Ecto neural progenitor cell (in vitro differentiated cells): ENCODE measurements at regions not wholly inside any gene's neighbourhood (a gene's known extent, or its start where the extent isn't known, plus 50 kb on each side); places are given as distances from the start of the nearest gene placed in this dataset.

Source experiments
- DNase-seq: peaks from one replicate; pipeline ENCODE4 v3.0.0-alpha.2; 2018; ENCODE audit warnings: low spot score

DNA sequence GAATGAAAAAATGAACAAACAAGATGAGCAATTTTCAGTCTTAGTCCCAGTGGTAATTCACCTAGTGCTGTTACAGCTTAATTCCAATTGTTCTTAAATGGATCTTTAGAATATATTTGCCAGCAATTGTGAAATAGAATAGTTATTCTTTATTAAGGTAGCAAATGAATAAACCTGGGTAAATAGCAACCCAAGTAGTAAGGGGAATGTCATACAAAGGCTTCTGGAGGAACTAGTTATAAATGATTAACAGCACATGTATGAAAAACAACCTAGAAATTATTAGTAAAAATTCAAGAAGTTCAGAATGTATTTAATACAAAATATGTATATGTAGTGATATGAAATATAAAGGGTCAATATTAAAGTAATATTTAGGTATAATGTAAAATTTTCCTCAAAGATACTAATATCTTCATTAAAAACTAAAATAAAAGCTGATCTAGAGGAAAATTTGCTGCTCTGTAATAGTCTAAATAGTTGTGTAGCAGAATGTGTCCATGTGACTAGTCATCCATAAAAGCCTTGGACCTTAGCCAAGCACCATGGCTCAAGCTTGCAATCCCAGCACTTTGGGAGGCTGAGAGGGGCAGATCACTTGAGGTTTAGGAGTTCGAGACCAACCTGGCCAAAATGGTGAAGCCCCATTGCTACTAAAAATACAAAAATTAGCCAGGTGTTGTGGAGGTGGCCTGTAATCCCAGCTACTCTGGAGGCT, 535.9 kb upstream of the ATXN8OS start:
- no peak for DNase-seq

DNA sequence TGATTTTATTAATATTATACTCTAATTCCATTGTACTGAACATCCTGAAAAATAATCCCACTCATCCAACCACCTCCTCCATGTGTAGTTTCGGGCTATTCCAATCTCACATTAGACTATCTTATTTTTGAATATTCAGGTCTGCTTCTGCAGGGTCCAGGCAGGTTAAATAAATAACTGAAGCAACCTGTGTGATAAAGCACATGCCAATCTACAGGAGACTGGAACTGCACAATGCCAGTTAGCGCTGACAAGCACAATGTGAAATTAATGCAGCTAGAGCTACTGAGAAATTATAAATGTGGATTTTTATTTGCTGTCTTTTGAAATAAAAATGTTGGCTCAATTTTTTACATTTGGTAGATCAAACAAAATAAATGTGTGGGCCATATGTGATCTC, 540.1 kb upstream of the ATXN8OS start:
- DNase-seq = no peak

DNA sequence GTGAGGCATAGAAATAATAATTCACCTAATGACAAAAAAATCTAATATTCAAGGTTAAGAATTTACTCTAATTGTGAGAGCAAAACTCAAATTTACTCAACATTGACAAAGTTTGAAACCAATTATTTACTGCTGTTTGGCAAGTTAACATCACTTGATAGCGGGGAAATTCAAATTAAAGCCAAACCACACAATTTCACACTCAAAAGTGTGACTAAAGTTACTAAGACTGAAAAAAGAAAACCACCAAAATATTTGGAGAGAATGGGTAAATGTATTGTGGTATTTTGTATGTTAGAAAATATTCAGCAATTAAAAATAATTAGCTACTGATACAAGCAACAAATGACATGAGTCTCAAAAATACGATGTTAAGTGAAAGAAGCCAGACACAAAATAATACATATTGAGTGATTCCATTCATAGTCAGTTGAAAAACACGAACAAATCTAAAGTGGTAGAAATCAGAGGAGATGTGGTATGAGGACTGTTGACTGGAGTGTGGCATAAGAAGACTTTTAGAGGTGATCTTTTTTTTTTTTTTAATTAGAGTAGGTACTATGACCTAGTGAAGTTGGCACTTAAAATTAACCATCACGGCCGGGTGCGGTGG, 541.4 kb upstream of the ATXN8OS start:
- no peak for DNase-seq

DNA sequence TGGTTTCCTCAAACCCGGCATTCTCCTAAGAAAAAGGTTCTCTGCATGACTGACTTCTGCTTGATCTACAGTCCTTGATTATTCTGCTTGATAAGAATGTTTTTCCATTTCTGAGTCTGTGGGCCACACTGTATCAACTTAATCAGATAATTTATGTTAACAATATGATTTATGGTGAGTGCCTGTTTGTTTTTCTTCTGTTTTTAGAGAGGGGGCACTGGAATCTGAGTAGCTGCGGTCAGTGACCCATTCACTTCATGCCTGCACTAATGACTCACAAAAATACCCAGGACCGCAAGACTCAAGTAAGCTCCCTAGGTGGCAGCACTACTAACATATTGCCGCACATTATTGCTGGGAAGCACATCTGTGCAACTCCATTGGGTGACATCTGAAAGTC, 542.3 kb upstream of the ATXN8OS start:
- no peak for DNase-seq

DNA sequence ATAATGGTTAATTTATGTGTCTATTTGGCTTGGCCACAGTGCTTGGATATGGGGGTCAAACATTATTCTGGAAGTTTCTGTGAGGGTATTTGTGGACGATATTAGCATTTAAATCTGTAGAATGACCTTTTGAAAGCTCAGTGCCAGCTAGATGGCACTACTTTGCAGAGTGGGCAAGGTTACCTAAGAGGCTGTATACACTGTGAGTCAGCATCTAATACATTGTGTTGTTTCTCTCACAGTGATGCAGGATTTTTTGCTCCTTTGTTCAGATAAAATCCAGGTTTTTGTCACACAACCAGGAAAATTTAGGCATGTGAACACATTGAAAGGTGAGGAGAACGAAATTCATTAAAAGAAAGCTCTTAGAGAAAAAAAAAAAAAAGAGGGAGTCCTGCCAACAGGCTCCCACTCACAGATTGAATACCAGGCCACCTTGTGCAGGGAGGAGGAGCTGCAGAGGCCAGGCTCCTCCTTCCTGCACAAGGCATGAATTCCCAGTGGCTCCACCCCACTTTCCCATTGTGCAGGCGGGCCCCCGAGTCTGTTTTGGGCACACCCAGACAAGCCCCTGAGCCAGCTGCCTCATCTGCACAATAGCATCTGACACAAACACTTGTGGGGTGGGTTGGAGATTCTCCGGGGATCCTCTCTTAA, 551.0 kb upstream of the ATXN8OS start:
- DNase-seq = no peak

DNA sequence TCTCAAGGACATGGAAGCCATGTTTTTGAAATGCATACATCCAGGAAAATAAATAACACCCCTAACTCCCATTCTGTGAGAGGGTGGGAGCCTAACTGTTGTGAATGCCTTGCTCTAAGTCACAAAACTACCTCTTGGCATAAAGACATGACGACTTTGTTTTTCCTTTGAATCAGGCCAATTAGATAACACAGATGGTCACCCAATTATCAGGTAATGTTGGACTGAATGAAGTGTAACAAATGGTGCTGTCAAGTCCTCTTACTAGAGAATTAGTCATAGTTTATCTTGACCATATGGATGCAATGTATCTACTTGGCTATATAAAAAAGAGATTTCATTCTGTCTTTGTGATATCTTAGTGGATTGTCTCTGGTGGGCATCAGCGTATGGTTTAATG, 553.6 kb upstream of the ATXN8OS start:
- no peak for DNase-seq

DNA sequence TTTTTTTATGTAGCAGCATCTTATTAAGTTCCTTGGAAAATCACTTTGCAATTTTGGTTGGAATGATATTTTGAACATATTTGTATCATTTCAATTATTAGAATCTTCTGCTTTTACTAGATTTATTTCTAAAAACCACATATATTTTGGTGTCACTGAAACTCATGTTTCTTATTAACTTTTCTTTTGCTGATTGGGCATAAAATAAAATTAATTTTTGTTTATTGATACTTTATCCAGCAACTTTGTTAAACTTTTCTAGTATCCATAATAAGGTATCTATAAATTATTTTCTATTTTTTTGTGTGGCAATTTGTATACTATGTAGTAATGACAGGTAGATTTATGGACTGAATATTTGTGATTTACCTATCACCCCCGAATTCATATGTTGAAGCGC, 556.4 kb upstream of the ATXN8OS start:
- no peak for DNase-seq

DNA sequence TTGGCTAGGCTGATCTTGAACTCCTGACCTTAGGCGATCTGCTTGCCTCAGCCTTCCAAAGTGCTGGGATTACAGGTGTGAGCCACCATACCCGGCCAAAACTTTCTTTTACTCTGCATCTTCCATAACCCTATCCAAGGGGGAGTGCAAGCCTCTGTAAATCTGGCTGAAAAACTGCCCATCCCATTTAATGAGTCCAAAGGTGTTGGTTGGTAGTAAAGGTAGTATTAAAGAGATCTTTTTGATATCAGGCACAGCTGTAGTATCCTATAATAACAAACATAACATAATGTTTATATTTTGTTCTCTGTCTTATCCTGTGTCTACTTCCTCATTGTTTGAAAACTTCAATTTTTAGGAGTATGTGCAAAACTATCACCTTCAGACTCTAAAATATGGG, 559.8 kb upstream of the ATXN8OS start:
- DNase-seq = no peak

DNA sequence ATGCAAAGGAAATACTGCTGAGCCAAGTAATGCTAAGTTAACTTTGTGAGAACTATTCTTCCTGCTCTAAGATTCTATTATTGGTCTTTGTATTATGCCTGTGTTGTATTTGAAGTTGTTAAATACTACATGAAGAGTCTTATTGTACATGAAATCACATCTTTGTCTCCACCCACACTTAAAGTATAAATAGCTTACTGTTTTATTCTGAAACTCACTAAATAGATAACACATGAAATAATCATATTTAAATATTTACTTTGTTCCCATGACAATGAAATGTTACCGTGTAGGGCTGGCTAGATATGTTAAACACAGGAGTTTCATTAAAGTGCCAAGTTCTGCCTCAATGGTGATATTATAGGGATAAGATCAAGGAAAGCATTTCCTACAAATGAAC, 562.1 kb upstream of the ATXN8OS start:
- no peak for DNase-seq

DNA sequence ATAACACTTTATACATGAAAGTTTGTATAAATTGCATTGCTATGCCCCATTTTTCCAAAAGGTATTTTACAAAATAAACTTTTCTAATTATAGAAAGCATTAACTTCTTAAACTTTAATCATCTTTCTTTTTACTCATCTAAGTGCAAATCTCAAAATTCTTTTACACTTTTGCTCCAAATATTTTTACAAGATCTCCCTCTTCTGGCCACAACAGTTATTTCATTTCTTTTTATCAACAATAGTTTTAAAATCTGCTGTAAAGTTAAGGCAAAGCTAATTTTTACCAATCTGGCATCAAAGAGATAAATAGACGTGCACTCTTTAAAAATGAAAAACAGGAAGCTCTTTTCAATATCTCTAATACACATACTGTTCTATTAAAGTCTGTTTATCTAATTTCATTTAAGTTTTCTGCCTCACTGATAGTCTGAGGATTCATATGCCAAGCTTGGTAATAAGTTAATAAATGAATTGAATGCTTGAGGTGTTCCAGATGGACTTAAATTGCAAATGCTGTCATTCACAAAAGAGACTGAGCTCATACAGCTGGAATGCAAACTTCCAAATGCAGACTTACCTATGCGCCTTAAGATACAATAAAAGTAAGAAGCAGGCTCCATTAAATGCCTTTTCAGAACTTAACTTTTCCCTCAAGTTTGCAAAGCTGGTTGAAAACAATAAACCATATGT, 583.0 kb upstream of the ATXN8OS start:
- DNase-seq = no peak

DNA sequence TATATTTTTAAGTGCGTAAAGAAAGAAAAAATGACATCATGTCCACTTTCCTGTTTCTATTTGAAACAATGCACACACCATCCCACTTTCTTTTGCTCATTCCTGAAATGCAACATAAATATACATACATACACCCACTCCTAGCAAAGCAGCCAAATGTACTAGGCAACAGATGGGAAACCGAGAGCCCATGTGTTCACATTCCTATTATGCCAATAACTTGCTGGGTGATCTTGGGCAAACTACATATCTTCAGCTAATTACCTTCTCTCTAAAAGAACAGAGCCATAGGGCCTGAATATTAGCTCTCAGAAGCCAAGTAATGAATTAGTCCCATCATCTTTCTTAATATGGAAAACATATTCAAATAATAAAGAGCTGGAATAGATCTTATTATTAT, 610.6 kb upstream of the ATXN8OS start:
- no peak for DNase-seq

DNA sequence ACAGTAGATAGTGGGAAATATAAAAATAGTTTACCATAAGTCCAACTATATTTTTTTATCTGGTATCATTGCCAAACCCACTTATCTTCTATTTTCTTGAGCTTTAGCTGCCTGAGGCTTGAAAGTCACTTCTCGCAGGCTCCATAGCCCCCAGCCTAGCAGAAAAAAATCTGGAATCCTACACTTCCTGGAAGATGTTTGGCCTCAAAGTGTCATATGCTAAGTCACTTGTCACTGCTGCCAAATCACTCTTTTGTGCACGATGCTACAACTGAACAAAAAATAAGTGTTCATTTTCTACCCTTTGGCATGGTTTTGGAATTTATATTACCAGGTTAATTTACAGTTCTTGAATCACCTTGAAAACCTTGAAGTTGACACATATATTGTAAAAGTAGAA, 612.5 kb upstream of the ATXN8OS start:
- no peak for DNase-seq

DNA sequence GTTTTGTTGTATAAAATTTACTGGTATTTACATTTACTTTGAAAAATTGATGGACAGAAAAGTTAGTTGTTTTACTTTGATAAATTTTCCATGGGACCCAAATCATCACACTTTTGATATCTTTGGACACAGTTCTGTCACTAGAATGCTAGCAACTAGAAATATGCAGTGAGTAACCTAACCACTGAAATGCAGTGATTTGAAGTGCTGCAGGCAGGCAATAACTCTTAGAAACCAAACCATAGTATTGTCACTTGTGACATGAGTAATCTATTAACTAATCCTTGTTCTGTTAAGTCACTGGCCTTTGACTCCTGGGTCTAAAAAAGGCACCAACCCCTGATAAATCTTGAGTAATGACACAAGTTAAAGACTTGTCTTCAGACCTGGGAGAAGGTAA, 620.0 kb upstream of the ATXN8OS start:
- DNase-seq = no peak

DNA sequence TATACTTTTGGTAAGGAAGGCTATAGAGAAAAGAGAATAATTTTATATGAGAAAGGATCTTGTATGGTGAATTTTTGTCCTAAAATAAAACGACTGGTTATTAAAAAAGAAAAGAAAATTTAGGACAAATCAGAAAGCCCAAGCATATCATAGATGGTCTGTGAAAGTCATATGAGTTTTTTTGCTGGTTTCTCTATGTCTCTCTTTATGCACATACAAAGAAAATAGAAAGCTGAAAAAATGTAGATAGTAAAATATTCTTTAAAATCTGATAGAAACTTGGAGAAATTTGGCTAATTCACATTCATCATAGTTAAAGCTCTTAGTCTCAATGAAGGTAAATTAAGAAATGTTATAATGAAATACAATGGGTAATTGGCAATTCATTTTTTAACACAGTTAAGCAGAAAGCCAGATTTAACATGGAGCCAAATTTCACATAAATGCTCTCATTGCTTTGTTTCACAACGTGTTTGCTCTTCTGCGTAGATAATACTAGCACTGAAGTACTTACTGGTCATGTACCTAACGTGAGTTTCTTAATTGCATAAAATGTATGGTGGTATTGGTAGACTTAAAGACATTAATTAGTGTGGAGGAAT, 621.5 kb upstream of the ATXN8OS start:
- DNase-seq = no peak

DNA sequence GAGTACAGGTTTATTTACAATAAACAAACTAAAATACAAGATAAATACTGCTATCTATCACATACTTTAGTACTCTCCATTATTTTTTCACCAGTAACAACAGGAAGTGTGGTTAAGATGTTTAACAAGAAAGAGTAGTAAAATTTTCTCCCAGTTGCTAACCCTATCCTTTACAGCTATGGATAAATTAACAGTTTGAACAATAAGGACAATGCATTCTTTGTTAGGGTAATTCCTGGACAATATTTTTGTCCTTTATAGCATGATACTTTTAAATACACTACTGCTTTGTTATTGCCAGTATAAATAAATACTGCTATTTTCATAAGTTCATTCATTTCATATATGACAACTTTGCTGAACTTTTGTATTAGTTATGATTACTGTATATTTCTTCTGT, 630.2 kb upstream of the ATXN8OS start:
- DNase-seq = no peak

DNA sequence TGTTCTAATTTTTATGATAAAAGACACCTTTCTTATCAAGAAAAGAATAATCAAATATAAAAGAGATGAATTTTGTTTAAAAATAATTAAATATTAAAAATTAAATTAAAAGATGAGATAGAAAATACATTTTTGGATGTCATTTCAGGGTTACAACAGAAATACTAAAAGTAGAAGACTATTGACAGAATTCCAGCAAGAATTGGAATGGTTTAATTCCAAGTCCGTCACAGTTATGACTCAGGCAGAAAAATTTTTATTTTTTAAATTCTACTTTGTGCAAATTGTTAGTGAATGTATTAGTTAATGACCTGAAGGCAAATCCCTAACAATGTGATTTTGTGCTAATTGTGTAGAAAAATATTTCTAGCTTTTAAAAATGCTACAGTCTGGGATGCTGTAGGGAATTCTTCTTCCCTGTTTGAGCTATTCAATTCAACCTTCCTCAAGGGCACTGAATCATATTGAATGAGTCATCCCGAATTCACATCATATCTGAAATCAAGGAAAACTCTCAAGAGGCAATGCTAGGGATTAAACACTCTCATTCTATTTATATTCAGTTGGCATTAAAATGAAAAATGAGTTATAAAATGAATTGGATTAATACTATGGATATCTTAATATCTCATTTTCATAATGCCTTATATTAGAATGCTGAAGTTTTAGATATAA, 633.5 kb upstream of the ATXN8OS start:
- no peak for DNase-seq

DNA sequence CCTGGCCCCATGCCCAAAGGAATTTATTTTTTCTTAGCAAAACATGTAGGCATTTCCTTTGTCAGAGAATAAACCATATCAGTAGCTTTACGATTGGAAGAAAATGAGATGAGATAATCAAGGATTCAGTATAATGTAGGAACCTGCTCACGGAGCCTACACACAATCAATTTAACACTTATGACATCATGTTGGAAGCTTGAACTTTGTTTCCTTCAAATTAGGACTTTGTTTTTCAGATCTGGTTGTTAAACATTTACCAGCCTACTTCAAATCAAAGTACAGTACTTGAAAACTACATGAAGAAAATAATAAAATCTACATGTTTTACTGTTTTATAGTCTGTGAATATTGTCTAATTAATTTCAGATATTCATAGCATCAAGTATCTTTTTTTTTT, 639.0 kb upstream of the ATXN8OS start:
- no peak for DNase-seq

DNA sequence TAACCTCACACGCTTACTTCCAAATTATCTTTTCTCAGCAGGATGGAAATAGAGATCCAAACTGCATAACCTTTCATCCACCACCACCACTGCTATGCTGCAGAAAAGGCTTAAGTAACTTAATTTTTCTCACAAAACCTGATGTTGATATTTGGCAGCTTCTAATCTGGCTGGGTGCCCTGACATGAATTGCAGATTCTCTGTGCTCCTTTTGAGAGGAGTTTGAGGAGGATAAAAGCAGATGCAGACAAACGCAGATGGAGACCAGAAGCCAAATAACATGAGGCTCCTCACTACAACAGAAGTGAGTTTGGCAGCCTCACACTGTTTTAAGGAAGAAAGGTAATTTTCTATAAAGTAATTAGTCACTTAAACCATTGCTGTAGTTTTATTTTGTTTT, 646.2 kb upstream of the ATXN8OS start:
- no peak for DNase-seq

DNA sequence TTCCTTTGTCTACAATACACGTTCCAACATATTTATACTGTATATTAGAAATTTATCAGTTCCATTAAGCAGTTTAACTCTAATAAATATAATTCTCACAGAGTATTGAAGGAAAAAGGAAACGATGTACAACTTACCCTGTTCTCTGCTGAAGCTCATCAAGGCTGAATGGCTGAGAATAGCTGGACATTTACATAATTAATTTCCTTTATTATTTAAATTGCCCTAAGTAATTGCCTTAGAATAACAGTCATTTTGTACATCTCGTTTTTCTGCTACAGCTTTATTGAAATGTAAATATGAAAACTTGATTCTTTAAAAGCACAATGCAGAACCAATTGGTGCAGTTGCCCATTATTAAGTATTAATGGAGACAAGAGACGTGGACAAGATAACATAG, 648.3 kb upstream of the ATXN8OS start:
- no peak for DNase-seq

DNA sequence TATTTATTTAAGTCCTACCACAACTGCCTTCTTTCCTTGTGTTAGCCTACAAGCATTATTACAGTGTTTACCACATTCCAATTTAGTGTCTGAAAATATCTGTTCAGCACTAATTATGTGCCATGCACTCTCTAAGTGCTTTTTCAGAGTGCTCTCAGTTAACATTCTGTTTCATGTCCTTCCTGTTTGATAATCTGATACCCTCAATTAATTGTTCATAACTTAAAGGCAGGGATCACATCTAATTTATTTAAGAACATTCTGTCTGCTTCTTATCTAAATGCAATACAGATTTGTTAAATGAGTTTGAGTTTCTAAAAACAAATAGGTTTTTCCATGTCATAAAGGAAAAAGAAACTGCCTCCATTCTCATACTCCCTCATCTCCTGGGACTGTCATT, 649.6 kb upstream of the ATXN8OS start:
- DNase-seq = no peak

DNA sequence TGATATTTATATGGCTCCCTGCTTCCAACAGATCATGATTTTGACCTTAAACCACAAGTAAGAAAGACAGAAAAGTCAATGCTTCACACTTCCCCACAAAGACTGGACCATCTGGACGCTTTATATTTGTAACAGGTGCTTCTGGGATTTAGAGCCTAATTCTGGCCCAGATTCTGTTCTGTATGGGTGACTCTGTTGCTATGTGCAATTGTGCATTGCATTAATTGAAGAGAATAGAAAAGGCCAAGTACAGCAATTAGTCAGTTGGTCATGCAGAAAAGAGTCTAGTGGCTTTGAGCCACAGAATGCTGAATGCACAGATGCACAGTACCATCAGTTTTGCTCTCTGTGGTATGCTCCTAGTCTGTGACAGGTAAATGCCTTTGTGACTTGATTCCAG, 657.4 kb upstream of the ATXN8OS start:
- DNase-seq = no peak

DNA sequence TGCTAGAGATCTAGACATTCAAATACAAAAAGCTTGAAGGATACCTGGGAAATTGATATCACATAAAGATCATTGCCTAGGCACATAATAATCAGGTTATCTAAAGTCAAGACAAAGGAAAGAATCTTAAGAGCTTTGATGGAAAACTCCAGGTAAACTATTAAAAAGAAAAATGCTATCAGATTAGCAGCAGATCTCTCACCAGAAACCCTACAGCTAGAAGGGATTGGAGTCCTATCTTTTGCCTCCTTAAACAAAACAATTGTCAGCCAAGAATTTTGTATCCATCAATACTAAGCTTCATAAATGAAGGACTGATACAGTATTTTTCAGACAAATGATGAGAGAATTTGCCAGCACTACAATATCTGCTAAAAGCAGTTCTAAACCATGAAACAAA, 682.4 kb upstream of the ATXN8OS start:
- no peak for DNase-seq
